Activated T-cell treated with anti-CD3 and anti-CD28 coated beads for 48 hours (primary cell): ENCODE measurements at regions not wholly inside any gene's neighbourhood (a gene's known extent, or its start where the extent isn't known, plus 50 kb on each side); places are given as distances from the start of the nearest gene placed in this dataset.
"Not testable (repeated sequence)": the region's sequence is repeated elsewhere in the genome, so short reads cannot be mapped to it uniquely, and the experiment has no call there.

Experiments
- DNase-seq: peaks from one replicate; pipeline ENCODE4 v3.0.0-alpha.2; 2020; ENCODE audit warnings: low read depth

GRCh38 chr13:109702030-109702597 is 84.3 kb downstream of the IRS2 start:
- not testable (repeated sequence) for DNase-seq

GRCh38 chr13:109700176-109700575 is 86.2 kb downstream of the IRS2 start:
- no peak for DNase-seq

GRCh38 chr13:109699628-109700071 is 86.7 kb downstream of the IRS2 start:
- DNase-seq = no peak

GRCh38 chr13:109698779-109699178 is 87.6 kb downstream of the IRS2 start:
- DNase-seq = no peak

- no peak for DNase-seq
These were observed 88.4 kb downstream of the IRS2 start for GRCh38 chr13:109697936-109698335.

GRCh38 chr13:109695402-109696190 is 90.8 kb downstream of the IRS2 start:
- no peak for DNase-seq

GRCh38 chr13:109694972-109695371 is 91.4 kb downstream of the IRS2 start:
- DNase-seq = no peak

GRCh38 chr13:109693213-109693612 is 93.2 kb downstream of the IRS2 start:
- DNase-seq = no peak

- no peak for DNase-seq
These were observed 94.7 kb downstream of the IRS2 start for GRCh38 chr13:109691689-109692088.

- DNase-seq = no peak
These were observed 98.6 kb downstream of the IRS2 start for GRCh38 chr13:109687559-109688448.

GRCh38 chr13:109685203-109685602 is 101.2 kb downstream of the IRS2 start:
- no peak for DNase-seq

- no peak for DNase-seq
These were observed 101.6 kb downstream of the IRS2 start for GRCh38 chr13:109684824-109685202.

GRCh38 chr13:109684084-109684823 is 102.1 kb downstream of the IRS2 start:
- no peak for DNase-seq

GRCh38 chr13:109682534-109683244 is 103.7 kb downstream of the IRS2 start:
- DNase-seq = no peak

GRCh38 chr13:109680930-109681329 is 105.5 kb downstream of the IRS2 start:
- DNase-seq = no peak

GRCh38 chr13:109680288-109680687 is 106.1 kb downstream of the IRS2 start:
- DNase-seq = no peak

GRCh38 chr13:109678459-109678858 is 107.9 kb downstream of the IRS2 start:
- DNase-seq = no peak

GRCh38 chr13:109677206-109677605 is 109.2 kb downstream of the IRS2 start:
- DNase-seq = no peak

GRCh38 chr13:109673477-109673876 is 112.9 kb downstream of the IRS2 start:
- no peak for DNase-seq

GRCh38 chr13:109672545-109672944 is 113.8 kb downstream of the IRS2 start:
- no peak for DNase-seq

- no peak for DNase-seq
These were observed 114.5 kb downstream of the IRS2 start for GRCh38 chr13:109671919-109672318.
